Neural progenitor cell (in vitro differentiated cells): ENCODE measurements at regions not wholly inside any gene's neighbourhood (a gene's known extent, or its start where the extent isn't known, plus 50 kb on each side); places are given as distances from the start of the nearest gene placed in this dataset.

Experiments
- EZH2 ChIP-seq: fragments of 200-600 bp; sonication (generic); IDR thresholded peaks from 2 replicates; pipeline ENCODE4 v1.6.1; 2017; ENCODE audit warnings: antibody characterized with exemption, mild to moderate bottlenecking, moderate library complexity
- EZH2phosphoT487 ChIP-seq: fragments of 200-600 bp; sonication (generic); IDR thresholded peaks from 2 replicates; pipeline ENCODE4 v1.6.1; 2017; ENCODE audit warnings: antibody characterized with exemption
- TF ChIP-seq, protein P1 (sequence below): fragments of 200-600 bp; sonication (generic); IDR thresholded peaks from 2 replicates; pipeline ENCODE4 v1.5.1; 2017; ENCODE audit warnings: antibody characterized with exemption, mild to moderate bottlenecking

DNA sequence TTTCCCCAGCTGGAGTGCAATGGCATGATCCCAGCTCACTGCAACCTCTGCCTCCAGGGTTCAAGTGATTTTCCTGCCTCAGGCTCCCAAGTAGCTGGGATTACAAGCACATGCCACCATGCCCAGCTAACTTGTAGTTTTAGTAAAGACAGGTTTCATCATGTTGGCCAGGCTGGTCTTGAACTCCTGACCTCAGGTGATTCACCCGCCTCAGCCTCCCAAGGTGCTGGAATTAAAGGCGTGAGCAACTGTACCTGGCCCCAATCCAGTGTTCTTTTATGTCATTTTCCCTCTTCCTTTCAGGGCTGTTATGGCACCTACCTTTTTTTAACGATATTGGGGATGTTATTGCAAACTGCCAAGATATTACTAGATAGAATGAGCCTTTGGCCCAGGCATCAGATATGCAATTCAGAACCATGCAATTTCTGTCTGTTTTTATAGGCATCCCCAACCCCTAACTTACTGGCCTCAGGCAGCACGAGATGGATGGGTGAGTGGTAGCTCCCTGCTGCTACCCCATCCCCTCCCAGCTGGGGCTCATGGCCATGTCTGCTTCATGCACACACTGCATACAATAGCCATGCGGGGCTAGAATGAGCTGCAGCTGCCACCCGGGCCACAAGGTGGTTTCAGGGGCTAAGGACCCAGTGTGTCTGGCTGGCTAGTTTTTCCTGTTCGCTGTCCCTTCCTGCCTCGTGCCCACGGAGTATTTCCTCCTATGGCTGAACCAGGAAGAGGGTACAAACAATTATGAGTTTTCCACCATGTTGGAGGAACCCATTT is 1080.1 kb upstream of the SORCS1 start:
- TF ChIP-seq, protein P1, sequence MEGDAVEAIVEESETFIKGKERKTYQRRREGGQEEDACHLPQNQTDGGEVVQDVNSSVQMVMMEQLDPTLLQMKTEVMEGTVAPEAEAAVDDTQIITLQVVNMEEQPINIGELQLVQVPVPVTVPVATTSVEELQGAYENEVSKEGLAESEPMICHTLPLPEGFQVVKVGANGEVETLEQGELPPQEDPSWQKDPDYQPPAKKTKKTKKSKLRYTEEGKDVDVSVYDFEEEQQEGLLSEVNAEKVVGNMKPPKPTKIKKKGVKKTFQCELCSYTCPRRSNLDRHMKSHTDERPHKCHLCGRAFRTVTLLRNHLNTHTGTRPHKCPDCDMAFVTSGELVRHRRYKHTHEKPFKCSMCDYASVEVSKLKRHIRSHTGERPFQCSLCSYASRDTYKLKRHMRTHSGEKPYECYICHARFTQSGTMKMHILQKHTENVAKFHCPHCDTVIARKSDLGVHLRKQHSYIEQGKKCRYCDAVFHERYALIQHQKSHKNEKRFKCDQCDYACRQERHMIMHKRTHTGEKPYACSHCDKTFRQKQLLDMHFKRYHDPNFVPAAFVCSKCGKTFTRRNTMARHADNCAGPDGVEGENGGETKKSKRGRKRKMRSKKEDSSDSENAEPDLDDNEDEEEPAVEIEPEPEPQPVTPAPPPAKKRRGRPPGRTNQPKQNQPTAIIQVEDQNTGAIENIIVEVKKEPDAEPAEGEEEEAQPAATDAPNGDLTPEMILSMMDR, result no peak
- TF ChIP-seq EZH2phosphoT487 (no peak), EZH2 (no peak)
